SIG-M5 treated with dmso at 0.1 percent for 504 hours (cell line): ENCODE measurements at regions not wholly inside any gene's neighbourhood (a gene's known extent, or its start where the extent isn't known, plus 50 kb on each side); places are given as distances from the start of the nearest gene placed in this dataset.
A peak's percentile ranks its signal among the peaks of the same experiment; 100 is the strongest.
"Not testable (repeated sequence)": the region's sequence is repeated elsewhere in the genome, so short reads cannot be mapped to it uniquely, and the experiment has no call there.

ENCODE experiments used
- DNase-seq: peaks from one replicate; lab custom pipeline; 2025; ENCODE audit not compliant: unreplicated experiment; lab: John Stamatoyannopoulos, UW

DNA sequence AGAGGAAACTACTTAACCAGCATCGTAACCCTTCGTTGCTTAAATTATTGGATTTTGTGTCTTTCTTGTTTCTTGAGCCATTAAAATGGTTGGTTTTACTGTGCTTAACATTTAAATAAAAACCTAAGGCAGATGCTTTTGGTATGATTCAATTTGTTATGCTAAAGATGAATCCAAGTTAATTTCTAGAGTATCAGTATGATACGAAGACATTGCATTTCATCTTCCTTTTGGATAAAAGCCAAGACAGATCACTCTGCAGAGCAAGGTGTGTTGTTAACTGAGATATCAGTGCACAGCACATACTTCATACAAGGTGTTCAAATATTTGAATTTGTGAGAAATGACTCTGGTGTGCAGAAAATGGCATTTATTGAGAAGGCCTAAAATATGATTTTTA lies 480.5 kb downstream of the PCNX1 start:
- no peak for DNase-seq

DNA sequence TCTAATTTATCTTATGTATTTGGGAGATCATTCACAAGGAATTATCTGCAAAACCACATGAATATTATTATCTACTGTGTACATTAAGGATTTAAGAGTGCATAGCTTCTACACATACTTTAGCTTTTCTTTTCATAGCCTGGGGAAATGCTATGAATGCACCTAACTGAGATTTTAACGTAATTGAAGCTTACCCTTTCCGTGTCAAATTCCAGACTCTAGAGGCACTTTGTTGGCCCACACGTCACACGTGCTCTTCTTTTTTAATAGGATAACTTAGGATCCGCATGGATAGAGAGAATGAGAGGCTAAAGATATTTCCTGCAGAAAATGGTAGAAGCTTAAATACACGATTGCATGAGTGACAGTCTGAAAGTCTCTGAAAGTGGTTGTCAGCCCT lies 481.1 kb downstream of the PCNX1 start:
- no peak for DNase-seq

DNA sequence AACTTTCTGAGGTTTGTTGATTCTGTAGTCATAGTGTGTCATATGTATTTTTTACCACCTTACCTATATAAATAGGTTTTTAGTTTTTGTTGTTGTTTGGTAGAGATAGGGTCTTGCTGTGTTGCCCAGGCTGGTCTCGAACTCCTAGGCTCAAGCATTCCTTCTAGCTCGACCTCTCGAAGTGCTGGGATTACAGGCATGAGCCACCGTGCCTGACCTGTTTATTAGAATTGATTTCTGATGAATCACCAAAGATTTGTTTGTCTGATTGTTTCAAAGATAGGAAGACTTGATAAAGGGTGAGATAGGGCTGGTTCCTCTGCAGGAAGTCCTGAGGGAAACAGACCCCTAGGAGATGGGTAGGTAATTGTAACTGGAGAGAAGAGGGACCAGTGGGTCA lies 481.6 kb downstream of the PCNX1 start:
- no peak for DNase-seq

GRCh38 chr14:71394386-71394785 lies 487.1 kb downstream of the PCNX1 start:
- DNase-seq, result no peak

DNA sequence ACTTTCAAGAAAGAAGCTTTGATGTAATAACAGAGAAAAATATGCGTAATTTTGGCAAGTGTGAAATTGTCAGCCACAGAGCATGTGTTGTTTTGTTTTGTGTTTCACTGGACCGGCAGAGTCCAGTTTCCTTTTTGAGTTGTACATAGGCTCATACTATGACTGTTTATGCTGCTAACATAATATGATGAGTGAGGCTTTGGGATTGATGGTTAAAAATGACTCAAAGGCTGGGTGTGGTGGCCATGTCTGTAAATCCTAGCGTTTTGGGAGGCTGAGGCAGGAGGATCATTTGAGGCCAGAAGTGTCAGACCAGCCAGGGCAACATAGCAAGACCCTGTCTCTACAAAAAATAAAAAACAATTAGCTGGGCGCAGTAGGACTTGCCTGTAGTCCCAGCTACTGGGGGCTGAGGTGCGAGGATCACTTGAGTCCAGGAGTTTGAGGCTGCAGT lies 487.9 kb downstream of the PCNX1 start:
- DNase-seq, result no peak

- no peak for DNase-seq
Observed at GRCh38 chr14:71395636-71396035, 488.4 kb downstream of the PCNX1 start.

DNA sequence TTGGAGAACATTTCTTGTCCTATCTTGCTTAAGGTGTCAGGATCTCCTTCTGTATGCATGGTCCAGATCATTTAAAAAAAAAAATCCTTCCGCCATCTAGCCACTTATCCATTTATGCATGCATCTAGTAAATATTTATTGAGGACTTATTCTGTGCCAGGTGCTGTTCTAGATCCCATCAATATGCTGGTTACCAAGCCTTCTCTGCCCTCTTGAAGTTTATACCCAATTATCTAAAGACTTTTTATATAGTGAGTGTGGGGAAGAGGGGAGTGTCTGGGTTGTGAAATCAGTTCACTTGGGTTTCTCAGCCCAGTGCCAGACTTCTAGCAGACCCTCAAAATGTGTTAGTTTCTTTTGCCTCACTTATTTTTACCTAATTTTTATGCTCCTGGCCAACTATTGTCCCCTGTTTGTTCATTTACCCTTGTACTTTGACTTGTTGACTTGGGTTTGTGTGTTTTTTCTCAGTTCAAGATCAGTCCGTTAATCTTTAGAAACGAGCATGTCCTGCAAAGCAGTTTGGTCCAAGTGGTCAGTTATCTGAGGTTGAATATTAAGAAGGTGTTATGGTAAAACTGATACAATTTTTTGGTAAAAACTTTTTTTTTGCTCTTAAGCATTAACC lies 488.9 kb downstream of the PCNX1 start:
- no peak for DNase-seq

DNA sequence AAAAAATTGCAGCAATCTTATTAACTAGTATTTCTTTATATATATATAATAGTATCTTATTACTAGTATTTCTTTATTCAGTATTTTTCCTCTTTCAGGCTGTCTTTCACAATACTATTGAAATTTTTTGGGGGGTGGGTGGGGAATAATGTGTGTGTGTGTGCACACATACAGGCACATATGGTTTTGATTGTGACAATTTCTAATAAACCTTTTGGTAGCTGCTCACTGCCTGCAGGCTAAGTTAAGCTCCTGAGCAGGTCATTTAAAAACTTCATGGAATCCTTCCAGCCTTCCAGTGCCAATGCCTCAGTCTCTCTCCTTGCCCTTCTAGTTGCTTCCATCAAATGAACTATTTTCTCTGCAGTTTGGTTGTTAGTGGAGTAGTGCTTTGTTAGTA lies 490.1 kb downstream of the PCNX1 start:
- no peak for DNase-seq

GRCh38 chr14:71398450-71398849 lies 491.2 kb downstream of the PCNX1 start:
- DNase-seq, result no peak

DNA sequence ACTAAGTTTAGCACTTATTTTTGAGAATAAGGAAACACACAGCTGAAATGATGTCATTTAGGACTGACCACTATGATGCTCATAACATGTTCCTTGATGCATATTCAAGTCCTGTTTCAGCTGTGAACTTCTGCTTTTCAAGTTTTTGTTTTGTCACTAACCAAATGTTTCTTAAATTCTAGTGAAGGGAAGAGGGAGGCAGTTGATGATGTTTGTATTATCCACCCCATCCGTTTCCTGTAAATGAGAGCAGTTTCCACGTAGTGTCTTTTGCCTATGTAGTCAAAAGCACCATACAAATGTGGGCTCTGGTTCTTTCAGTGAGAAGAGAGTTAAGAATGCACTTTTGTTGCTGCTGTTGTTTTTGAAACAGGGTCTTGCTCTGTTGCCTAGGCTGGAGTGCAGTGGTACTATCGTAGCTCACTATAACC lies 491.8 kb downstream of the PCNX1 start:
- peak; percentile 87 for DNase-seq

DNA sequence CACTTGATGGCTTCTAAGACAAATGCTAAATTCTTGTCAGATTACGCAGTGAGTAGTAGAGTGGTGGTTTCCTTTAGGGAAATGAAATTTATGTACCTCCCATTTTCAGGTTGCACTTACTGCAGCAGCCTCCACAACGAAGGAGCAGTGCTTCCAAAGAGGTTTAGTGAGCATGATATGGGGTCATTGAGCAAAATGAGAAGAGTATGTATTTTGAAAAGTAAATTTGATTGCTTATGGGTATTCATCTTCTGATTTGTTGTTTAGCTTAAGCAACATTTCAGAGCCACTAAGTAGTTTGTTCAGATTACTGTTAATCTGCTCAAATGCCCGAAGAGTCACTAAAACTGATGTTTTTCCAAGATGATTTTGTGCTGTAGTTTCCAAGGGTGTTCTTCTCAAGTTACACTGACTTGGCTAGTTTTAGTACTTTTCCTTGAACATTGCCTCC lies 493.6 kb downstream of the PCNX1 start:
- DNase-seq, result no peak

GRCh38 chr14:71402415-71402814 lies 495.2 kb downstream of the PCNX1 start:
- not testable (repeated sequence) for DNase-seq

GRCh38 chr14:71403656-71404055 lies 496.4 kb downstream of the PCNX1 start:
- DNase-seq, result peak; percentile 55

DNA sequence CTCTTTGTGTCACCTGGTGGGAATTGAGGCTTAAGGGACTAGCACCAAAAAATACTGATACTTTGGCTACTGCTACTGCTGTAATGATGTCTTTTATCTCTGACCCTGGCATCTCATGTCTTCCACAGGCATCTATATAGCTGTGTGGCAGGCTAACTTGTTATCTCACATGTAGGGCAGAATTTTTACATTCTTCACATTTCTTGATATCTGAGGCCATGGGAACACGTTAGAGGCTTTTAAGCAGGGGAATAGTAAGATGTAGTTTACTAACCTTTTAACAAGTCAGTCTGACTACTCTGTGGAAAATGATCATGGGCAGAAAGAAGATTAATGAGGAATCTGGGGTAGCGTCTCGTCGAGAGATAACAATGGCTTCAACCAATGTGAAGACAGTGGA lies 498.4 kb downstream of the PCNX1 start:
- DNase-seq, result no peak

DNA sequence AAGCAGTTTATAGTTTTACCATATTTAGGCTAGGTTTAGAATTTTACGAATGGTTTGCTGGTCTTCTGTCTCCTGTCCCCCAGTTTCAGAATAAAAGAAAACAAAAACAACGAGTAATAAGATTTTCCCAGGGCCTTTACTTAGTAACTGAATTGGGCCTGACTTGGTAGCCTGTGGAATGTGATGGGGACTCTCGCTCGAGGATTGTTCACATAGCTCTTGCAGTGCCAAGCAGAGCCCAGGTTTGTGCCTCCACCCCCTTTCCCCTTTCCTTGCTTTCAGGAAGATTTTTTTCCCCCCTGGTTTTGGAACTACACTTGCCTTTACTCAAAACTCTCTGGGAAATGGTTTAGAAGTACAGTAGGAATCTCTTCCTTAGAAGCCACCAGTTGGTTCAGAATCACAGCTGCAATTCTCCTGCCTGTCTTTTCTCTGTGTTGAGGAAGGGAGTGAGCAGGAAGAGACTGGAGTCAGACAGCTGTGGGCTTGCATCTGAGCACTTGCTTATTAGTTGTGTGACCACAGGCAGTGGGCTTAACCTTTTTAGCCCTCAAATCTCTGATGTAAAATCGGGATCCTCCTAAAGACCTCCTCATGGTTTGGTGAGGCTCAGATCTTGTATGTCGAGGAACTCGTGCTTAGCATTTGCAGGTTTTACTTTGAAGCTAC lies 501.2 kb downstream of the PCNX1 start:
- no peak for DNase-seq

DNA sequence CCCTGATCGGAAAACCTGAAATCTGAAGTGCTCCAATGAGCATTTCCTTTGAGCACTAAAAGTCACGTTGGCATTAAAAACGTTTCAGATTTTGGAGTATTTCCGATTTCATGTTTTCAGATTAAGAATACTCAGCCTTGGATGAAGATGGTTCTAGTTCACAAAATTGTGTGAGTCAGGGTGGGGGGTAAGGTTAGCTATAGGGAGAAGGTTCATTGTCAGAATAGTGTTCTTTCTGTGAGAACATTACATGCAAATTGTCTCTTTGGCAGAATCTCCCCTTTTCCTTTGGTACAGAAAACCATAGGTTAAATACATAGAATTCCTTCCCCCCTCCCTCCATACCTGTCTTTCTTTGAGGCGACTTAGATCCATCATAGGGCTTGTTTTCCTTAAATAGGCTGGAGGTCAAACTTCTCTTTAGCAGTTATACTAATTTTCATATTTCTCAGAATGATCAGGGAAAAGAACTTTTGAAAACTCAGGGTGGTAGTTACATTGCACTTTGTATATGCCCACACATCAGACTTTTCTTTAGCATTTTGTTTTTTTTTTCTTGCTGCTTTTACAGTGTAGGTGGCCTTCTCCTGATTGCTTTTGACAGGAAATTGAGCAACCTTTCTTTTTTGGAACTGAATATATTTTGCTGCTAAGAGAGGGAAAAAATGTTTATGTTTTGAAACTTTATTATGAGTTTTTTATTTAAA lies 503.5 kb downstream of the PCNX1 start:
- no peak for DNase-seq

- no peak for DNase-seq
Observed at GRCh38 chr14:71411285-71411595, 504.0 kb downstream of the PCNX1 start.

- no peak for DNase-seq
Observed at GRCh38 chr14:71411738-71412137, 504.5 kb downstream of the PCNX1 start.

DNA sequence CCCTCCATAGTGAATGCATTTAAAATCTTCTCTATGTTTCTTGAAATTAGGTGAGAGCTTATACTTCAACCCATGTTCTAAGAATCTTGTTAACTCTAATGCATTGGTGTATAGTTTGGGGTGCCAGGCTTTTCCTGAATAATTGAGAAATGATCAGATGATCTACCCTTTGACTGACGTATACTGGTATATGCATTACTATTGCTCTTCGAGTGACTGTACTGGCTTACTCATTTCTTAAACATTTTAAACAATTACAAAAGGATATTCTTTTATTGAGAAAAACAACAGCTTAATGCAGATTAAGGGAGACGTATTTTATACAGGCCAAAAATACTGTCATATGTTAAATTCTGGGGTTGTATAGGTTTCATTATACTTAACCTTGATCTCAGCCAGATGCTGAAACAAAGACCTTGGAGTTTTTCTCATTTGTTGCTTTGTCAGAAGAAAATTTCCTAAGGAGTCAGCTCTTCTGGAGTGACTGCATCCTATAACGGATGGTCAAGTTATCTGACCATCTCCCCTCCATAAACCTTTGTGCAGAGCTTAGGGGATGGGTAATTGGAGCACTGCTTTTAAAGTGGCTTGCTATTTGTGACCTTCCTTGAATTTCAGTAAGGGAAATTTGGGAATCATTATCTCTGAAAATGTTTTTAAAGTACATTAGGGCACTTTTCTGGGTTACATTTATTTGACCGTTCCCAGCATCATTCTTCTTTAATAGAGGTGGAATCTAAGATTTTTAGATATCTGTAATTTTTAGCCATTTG lies 507.6 kb downstream of the PCNX1 start:
- no peak for DNase-seq

- no peak for DNase-seq
Observed at GRCh38 chr14:71415404-71415690, 508.1 kb downstream of the PCNX1 start.

GRCh38 chr14:71416392-71416791 lies 509.1 kb downstream of the PCNX1 start:
- no peak for DNase-seq
